Keratinocyte (primary cell): ENCODE measurements at regions not wholly inside any gene's neighbourhood (a gene's known extent, or its start where the extent isn't known, plus 50 kb on each side); places are given as distances from the start of the nearest gene placed in this dataset.

Experiments used
- DNase-seq: peaks from one replicate; pipeline ENCODE4 v3.0.0-alpha.2; 2011; ENCODE audit warnings: low read depth, missing footprints, low spot score
- FAIRE-seq: peaks from 2 replicates; lab custom pipeline; 2011; peaks lifted over from hg19 to GRCh38; lab: Jason Lieb, UNC
- H2AFZ ChIP-seq: 2 replicates; pipeline ENCODE4 v1.6.0; 2012; ENCODE audit warnings: low read length, control low read depth, inconsistent platforms; ENCODE audit not compliant: control insufficient read depth
- H3K27ac ChIP-seq: 2 replicates; pipeline ENCODE4 v1.5.1; 2011; ENCODE audit warnings: low read length; ENCODE audit not compliant: control insufficient read depth, insufficient read depth
- H3K27me3 ChIP-seq: 3 replicates; pipeline ENCODE4 v1.6.0; 2011; ENCODE audit warnings: low read length; ENCODE audit not compliant: control insufficient read depth, insufficient read depth; ENCODE audit errors: extremely low read depth
- H3K36me3 ChIP-seq, 2 experiments: 2 replicates in 1 of 2; 3 replicates in 1 of 2; pipeline ENCODE4 v1.5.1; 2011; ENCODE audit warnings: low read length in 2 of 2, mild to moderate bottlenecking in 1 of 2; ENCODE audit not compliant: control insufficient read depth in 2 of 2, insufficient read depth in 2 of 2; ENCODE audit errors: extremely low read depth in 1 of 2
- H3K4me1 ChIP-seq: 3 replicates; pipeline ENCODE4 v1.5.1; 2011; ENCODE audit warnings: low read length; ENCODE audit not compliant: control insufficient read depth, insufficient read depth; ENCODE audit errors: extremely low read depth
- H3K4me2 ChIP-seq: 3 replicates; pipeline ENCODE4 v1.6.0; 2011; ENCODE audit warnings: low read depth, low read length; ENCODE audit not compliant: control insufficient read depth, insufficient read depth; ENCODE audit errors: extremely low read depth
- H3K4me3 ChIP-seq, 3 experiments: fragments of 200-600 bp in 1 of 3; sonication (generic) in 1 of 3; 2 replicates in 2 of 3; 3 replicates in 1 of 3; pipeline ENCODE4 v1.5.1; 2011 to 2016; ENCODE audit warnings: low read length in 3 of 3, mild to moderate bottlenecking in 3 of 3, control low read depth in 2 of 3, inconsistent platforms in 1 of 3, low read depth in 1 of 3, mixed read lengths in 1 of 3, mixed run types in 1 of 3, moderate library complexity in 1 of 3; ENCODE audit not compliant: control insufficient read depth in 2 of 3, insufficient read depth in 2 of 3; ENCODE audit errors: extremely low read depth in 1 of 3
- H3K79me2 ChIP-seq: 2 replicates; pipeline ENCODE4 v1.6.0; 2012; ENCODE audit warnings: low read length; ENCODE audit not compliant: control insufficient read depth, insufficient read depth
- H3K9ac ChIP-seq: 3 replicates; pipeline ENCODE4 v1.6.0; 2011; ENCODE audit warnings: low read length; ENCODE audit not compliant: control insufficient read depth, insufficient read depth; ENCODE audit errors: extremely low read depth
- H3K9me1 ChIP-seq: 3 replicates; pipeline ENCODE4 v1.6.0; 2011; ENCODE audit warnings: low read length; ENCODE audit not compliant: control insufficient read depth, insufficient read depth; ENCODE audit errors: extremely low read depth
- H3K9me3 ChIP-seq: 2 replicates; pipeline ENCODE4 v1.5.1; 2012; ENCODE audit warnings: low read depth, low read length; ENCODE audit not compliant: control insufficient read depth
- H4K20me1 ChIP-seq: 3 replicates; pipeline ENCODE4 v1.6.0; 2011; ENCODE audit warnings: low read length; ENCODE audit not compliant: control insufficient read depth, insufficient read depth; ENCODE audit errors: extremely low read depth
- EZH2 ChIP-seq: IDR thresholded peaks from one replicate; pipeline ENCODE4 v1.6.1; 2012; ENCODE audit warnings: inconsistent platforms, mild to moderate bottlenecking, low read length, moderate library complexity
- dilution Hi-C: fragments of 300-500 bp; cut with MboI; formaldehyde crosslinking; loops from one replicate; pipeline ENCODE4 v1.7.0; 2020; ENCODE audit warnings: low sequenced_read_pairs; ENCODE audit not compliant: extremely low pct_ligation_motif_present
- TF ChIP-seq, protein P1 (sequence below), 3 experiments: IDR thresholded peaks in 1 of 3; conservative IDR thresholded peaks in 1 of 3; optimal IDR thresholded peaks in 1 of 3; 2 replicates in 2 of 3; 3 replicates in 1 of 3; pipeline versions ENCODE3 to v1.5.1; 2011; ENCODE audit warnings: low read length in 3 of 3, mild to moderate bottlenecking in 3 of 3, moderate library complexity in 2 of 3, control low read depth in 1 of 3, inconsistent platforms in 1 of 3; ENCODE audit not compliant: insufficient read depth in 2 of 3; ENCODE audit errors: extremely low read depth in 1 of 3

- FAIRE-seq (no peak), DNase-seq (no peak)
- Histone ChIP-seq H3K4me2 (no peak overlapping the region), H3K27me3 (peaks cover 13% of the 10 kb centered on the region), H3K9me3 (no peaks in the 10 kb centered on the region), H4K20me1 (no peaks in the 10 kb centered on the region), H3K27ac (no peak overlapping the region), H3K79me2 (no peaks in the 10 kb centered on the region), H3K4me1 (no peaks in the 10 kb centered on the region), H3K36me3 (no peaks in the 10 kb centered on the region), H2AFZ (no peak overlapping the region), H3K9me1 (no peaks in the 10 kb centered on the region), H3K9ac (no peak overlapping the region), H3K4me3 (no peak overlapping the region)
- TF ChIP-seq, protein P1, sequence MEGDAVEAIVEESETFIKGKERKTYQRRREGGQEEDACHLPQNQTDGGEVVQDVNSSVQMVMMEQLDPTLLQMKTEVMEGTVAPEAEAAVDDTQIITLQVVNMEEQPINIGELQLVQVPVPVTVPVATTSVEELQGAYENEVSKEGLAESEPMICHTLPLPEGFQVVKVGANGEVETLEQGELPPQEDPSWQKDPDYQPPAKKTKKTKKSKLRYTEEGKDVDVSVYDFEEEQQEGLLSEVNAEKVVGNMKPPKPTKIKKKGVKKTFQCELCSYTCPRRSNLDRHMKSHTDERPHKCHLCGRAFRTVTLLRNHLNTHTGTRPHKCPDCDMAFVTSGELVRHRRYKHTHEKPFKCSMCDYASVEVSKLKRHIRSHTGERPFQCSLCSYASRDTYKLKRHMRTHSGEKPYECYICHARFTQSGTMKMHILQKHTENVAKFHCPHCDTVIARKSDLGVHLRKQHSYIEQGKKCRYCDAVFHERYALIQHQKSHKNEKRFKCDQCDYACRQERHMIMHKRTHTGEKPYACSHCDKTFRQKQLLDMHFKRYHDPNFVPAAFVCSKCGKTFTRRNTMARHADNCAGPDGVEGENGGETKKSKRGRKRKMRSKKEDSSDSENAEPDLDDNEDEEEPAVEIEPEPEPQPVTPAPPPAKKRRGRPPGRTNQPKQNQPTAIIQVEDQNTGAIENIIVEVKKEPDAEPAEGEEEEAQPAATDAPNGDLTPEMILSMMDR (optimal IDR thresholded peaks at IDR 0.05 in 1 of 3, IDR thresholded peaks at IDR 0.05 in 1 of 3, conservative IDR thresholded peaks at IDR 0.05 in 1 of 3; ENCODE audit: extremely low read depth in 1 of 3, insufficient read depth in 2 of 3, low read length in 3 of 3), result no peak
- TF ChIP-seq EZH2, result no peak
- dilution Hi-C loops, result no loop called here
Observed at GRCh38 chr3:23105048-23105447, 98.1 kb upstream of the UBE2E2 start.

DNA sequence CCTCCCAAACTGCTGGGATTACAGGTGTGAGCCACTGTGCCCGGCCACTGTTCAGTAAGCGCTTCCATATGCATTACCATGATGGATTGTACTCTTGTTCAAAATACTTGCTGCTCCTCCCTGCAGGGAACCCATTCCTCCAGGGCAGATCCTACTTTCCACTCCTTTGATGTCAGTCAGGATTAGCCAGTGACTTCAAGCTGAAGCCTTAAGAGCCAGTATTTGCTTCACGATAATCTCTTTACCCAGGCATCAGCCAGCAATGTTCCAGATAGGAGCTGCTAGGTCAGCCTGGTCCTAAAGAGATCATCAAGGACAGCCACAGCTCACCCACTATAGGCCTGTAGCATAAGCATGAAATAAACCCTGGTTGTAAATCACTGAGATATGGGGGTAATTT, 96.5 kb upstream of the UBE2E2 start:
- Histone ChIP-seq H3K36me3 (no peaks in the 10 kb centered on the region), H3K9ac (no peak overlapping the region), H3K9me1 (no peaks in the 10 kb centered on the region), H3K4me1 (no peaks in the 10 kb centered on the region), H3K27ac (no peak overlapping the region), H3K27me3 (peaks cover 6% of the 10 kb centered on the region), H3K4me2 (no peak overlapping the region), H3K9me3 (no peaks in the 10 kb centered on the region), H3K4me3 (no peak overlapping the region), H4K20me1 (no peaks in the 10 kb centered on the region), H3K79me2 (no peaks in the 10 kb centered on the region), H2AFZ (no peak overlapping the region)
- no peak for TF ChIP-seq EZH2
- TF ChIP-seq, protein P1 (optimal IDR thresholded peaks at IDR 0.05 in 1 of 3, IDR thresholded peaks at IDR 0.05 in 1 of 3, conservative IDR thresholded peaks at IDR 0.05 in 1 of 3; ENCODE audit: extremely low read depth in 1 of 3, insufficient read depth in 2 of 3, low read length in 3 of 3), result no peak
- FAIRE-seq, result no peak
- no peak for DNase-seq
- dilution Hi-C loops, result no loop called here
